Pancreas (tissue), 10 donors: ENCODE measurements at regions not wholly inside any gene's neighbourhood (a gene's known extent, or its start where the extent isn't known, plus 50 kb on each side); places are given as distances from the start of the nearest gene placed in this dataset.

Experiments
- ATAC-seq, 4 donors: fragments of 200-7000 bp; cut with Tn5 transposase; one replicate each; pipeline versions ENCODE4 v1.8.0 to v1.9.1; 2020; ENCODE audit warnings: mild to moderate bottlenecking in 4 of 4, moderate library complexity in 4 of 4
- DNase-seq, 6 donors: peaks; one replicate each; pipeline ENCODE4 v3.0.0-alpha.2; 2020
- FAIRE-seq: peaks from 2 replicates; lab custom pipeline; 2012; peaks lifted over from hg19 to GRCh38; lab: Jason Lieb, UNC
- H3K27ac ChIP-seq, 4 donors: fragments of 200-600 bp; sonication (generic); 1 replicate in 3 of 4; 2 replicates in 1 of 4; pipeline versions ENCODE4 v1.5.0 to v1.8.0; 2020
- H3K27me3 ChIP-seq, 4 donors: fragments of 200-600 bp; one replicate each; pipeline ENCODE4 v1.8.0; 2021
- H3K36me3 ChIP-seq, 3 donors: fragments of 200-600 bp; sonication (generic) in 1 of 3; one replicate each; pipeline versions ENCODE4 v1.5.0 to v1.8.0; 2020 to 2021
- H3K4me1 ChIP-seq, 3 donors: fragments of 200-600 bp; one replicate each; pipeline ENCODE4 v1.8.0; 2021
- H3K4me3 ChIP-seq, 4 donors: fragments of 200-600 bp; sonication (generic) in 2 of 4; one replicate each; pipeline versions ENCODE4 v1.5.0 to v1.8.0; 2020 to 2021
- H3K9me3 ChIP-seq, 4 donors: fragments of 200-600 bp; one replicate each; pipeline ENCODE4 v1.8.0; 2021
- CTCF ChIP-seq, 4 donors: fragments of 200-600 bp; sonication (generic) in 3 of 4; IDR thresholded peaks; one replicate each; pipeline versions ENCODE4 v1.5.0 to v1.8.0; 2021; ENCODE audit warnings: antibody characterized with exemption in 4 of 4
- WGBS, 2 donors: extraction: QIAGEN DNeasy Blood & Tissue Kit; methylation state at CpG; one replicate each; pipeline ENCODE4 v1.1.7; 2013; 5-methylcytosine and 5-hydroxymethylcytosine counted together
- intact Hi-C, 3 donors: fragments of 100-400 bp; cut with DNase I; formaldehyde crosslinking; loops; one replicate each; pipeline versions ENCODE4 v1.11.1 to v1.14.2; 2022
- donor health status: healthy with polysubstance abuse.
- donor health status: DM: no; HTN: no; CAD: no; lungs with moderate emphysema.
- donor health status: DM: no; HTN: no; CAD: no.
- donor health status: control.
- donor health status: control.
- donor health status: Bipolar disorder and iron deficiency.
- donor health status: DM: yes; HTN: yes; CAD: no.
- donor health status: DM: no; HTN: no; CAD: no.
- donor health status: DM: no; HTN: no; CAD: no.
- donor health status: DM: yes; HTN: yes; CAD: no.

- WGBS, 2 donors = 85 to 92% methylated on average over 2 of the region's 2 CpGs
- intact Hi-C loops = no loop called here
Measured at GRCh38 chr6:21321531-21321930, 272.0 kb upstream of the SOX4 start.

GRCh38 chr6:21323577-21323976 is 270.0 kb upstream of the SOX4 start:
- FAIRE-seq = no peak
- ATAC-seq = no peak
- DNase-seq = no peak
- 84 to 88% methylated on average over 14 of the region's 14 CpGs for WGBS, 2 donors
- Histone ChIP-seq H3K27ac (no peak overlapping the region), H3K4me1 (no peaks in the 10 kb centered on the region), H3K4me3 (no peak overlapping the region), H3K27me3 (no peaks in the 10 kb centered on the region), H3K36me3 (no peaks in the 10 kb centered on the region), H3K9me3 (no peaks in the 10 kb centered on the region)
- TF ChIP-seq CTCF (IDR thresholded peaks at IDR 0.05) = no peak
- intact Hi-C loops = no loop called here

More at GRCh38 chr6:21321531-21321930, 272.0 kb upstream of the SOX4 start:
- Histone ChIP-seq H3K27me3 (no peaks in the 10 kb centered on the region), H3K27ac (no peak overlapping the region), H3K9me3 (no peaks in the 10 kb centered on the region), H3K4me3 (no peak overlapping the region), H3K4me1 (no peaks in the 10 kb centered on the region), H3K36me3 (no peaks in the 10 kb centered on the region)
- no peak for TF ChIP-seq CTCF (IDR thresholded peaks at IDR 0.05)
- DNase-seq (no peak), ATAC-seq (no peak), FAIRE-seq (no peak)

- H3K4me1 ChIP-seq = no peaks in the 10 kb centered on the region
- no peak overlapping the region for H3K4me3 ChIP-seq
- no peaks in the 10 kb centered on the region for H3K27me3 ChIP-seq
- H3K36me3 ChIP-seq = no peaks in the 10 kb centered on the region
- no peak for TF ChIP-seq CTCF (IDR thresholded peaks at IDR 0.05)
- ATAC-seq = no peak
- WGBS, 2 donors = 53 to 61% methylated on average over 6 of the region's 6 CpGs
- H3K27ac ChIP-seq = no peak overlapping the region
- intact Hi-C loops = no loop called here
- H3K9me3 ChIP-seq = no peaks in the 10 kb centered on the region
- FAIRE-seq = no peak
- DNase-seq = no peak
Measured at GRCh38 chr6:21325201-21325856, 268.2 kb upstream of the SOX4 start.

GRCh38 chr6:21327326-21328112 is 266.0 kb upstream of the SOX4 start:
- Histone ChIP-seq H3K27ac (no peak overlapping the region), H3K27me3 (no peaks in the 10 kb centered on the region), H3K9me3 (no peaks in the 10 kb centered on the region), H3K4me1 (no peaks in the 10 kb centered on the region), H3K4me3 (no peak overlapping the region), H3K36me3 (no peaks in the 10 kb centered on the region)
- no peak for ATAC-seq
- 71 to 77% methylated on average over 9 of the region's 9 CpGs for WGBS, 2 donors
- no peak for TF ChIP-seq CTCF (IDR thresholded peaks at IDR 0.05)
- no peak for FAIRE-seq
- DNase-seq = no peak
- intact Hi-C loops = no loop called here

- peak in 4 of 6 donors; percentile 11 to 29 (median 20) for DNase-seq
- no peak for FAIRE-seq
- Histone ChIP-seq H3K4me1 (no peaks in the 10 kb centered on the region), H3K27ac (peak overlapping the region in 1 of 4 donors; percentile 19), H3K27me3 (no peaks in the 10 kb centered on the region), H3K36me3 (no peaks in the 10 kb centered on the region), H3K4me3 (no peak overlapping the region), H3K9me3 (no peaks in the 10 kb centered on the region)
- 38 to 40% methylated on average over 7 of the region's 7 CpGs for WGBS, 2 donors
- ATAC-seq = peak; percentile 56 to 74 (median 65)
- TF ChIP-seq CTCF (IDR thresholded peaks at IDR 0.05) = no peak
- intact Hi-C loops = no loop called here
Measured at GRCh38 chr6:21331235-21331634, 262.3 kb upstream of the SOX4 start.
